Endodermal cell (in vitro differentiated cells): ENCODE measurements at regions not wholly inside any gene's neighbourhood (a gene's known extent, or its start where the extent isn't known, plus 50 kb on each side); places are given as distances from the start of the nearest gene placed in this dataset.
"Not testable (repeated sequence)": the region's sequence is repeated elsewhere in the genome, so short reads cannot be mapped to it uniquely, and the experiment has no call there.

Source experiments
- DNase-seq: peaks from one replicate; pipeline ENCODE4 v3.0.0-alpha.2; 2017
- H3K27ac ChIP-seq: 2 replicates; pipeline ENCODE4 v1.5.1; 2013; ENCODE audit warnings: mild to moderate bottlenecking, low read depth, low read length, moderate library complexity
- H3K27me3 ChIP-seq: 2 replicates; pipeline ENCODE4 v1.6.1; 2013; ENCODE audit warnings: mild to moderate bottlenecking, low read length, moderate library complexity; ENCODE audit not compliant: insufficient read depth, control insufficient read depth, poor library complexity, severe bottlenecking
- H3K36me3 ChIP-seq: 2 replicates; pipeline ENCODE4 v1.7.0; 2013; ENCODE audit warnings: mild to moderate bottlenecking, low read length, moderate library complexity; ENCODE audit not compliant: control insufficient read depth, insufficient read depth
- H3K4me1 ChIP-seq: one replicate; pipeline ENCODE4 v1.7.0; 2013; ENCODE audit warnings: low read length; ENCODE audit not compliant: control insufficient read depth, insufficient read depth
- H3K4me3 ChIP-seq: 2 replicates; pipeline ENCODE4 v1.5.1; 2013; ENCODE audit warnings: mild to moderate bottlenecking, low read length, moderate library complexity
- H3K9ac ChIP-seq: 2 replicates; pipeline ENCODE4 v1.6.1; 2013; ENCODE audit warnings: mild to moderate bottlenecking, low read length, moderate library complexity; ENCODE audit not compliant: poor library complexity, severe bottlenecking; ENCODE audit errors: extremely low read depth
- H3K9me3 ChIP-seq: 2 replicates; pipeline ENCODE4 v1.6.1; 2013; ENCODE audit warnings: mild to moderate bottlenecking, low read length, moderate library complexity; ENCODE audit not compliant: control insufficient read depth
- H3K27ac Mint-ChIP-seq: 2 replicates; pipeline ENCODE4 v1.8.0; 2020; ENCODE audit warnings: mixed read lengths
- H3K27me3 Mint-ChIP-seq: 2 replicates; pipeline ENCODE4 v1.8.0; 2021; ENCODE audit warnings: mild to moderate bottlenecking, mixed read lengths; ENCODE audit not compliant: insufficient read depth
- H3K36me3 Mint-ChIP-seq: 2 replicates; pipeline ENCODE4 v1.8.0; 2020; ENCODE audit warnings: low read depth, mixed read lengths
- H3K4me1 Mint-ChIP-seq: 2 replicates; pipeline ENCODE4 v1.8.0; 2020; ENCODE audit warnings: mixed read lengths
- H3K4me3 Mint-ChIP-seq: 2 replicates; pipeline ENCODE4 v1.8.0; 2020; ENCODE audit warnings: mild to moderate bottlenecking, moderate library complexity, mixed read lengths
- H3K9me3 Mint-ChIP-seq: 2 replicates; pipeline ENCODE4 v1.8.0; 2020; ENCODE audit warnings: mild to moderate bottlenecking, mixed read lengths
- WGBS, 2 experiments: methylation state at CpG; one replicate each; pipeline versions ENCODE4 v1.1.5 to v1.1.7; 2013; ENCODE audit warnings: missing lambda C conversion rate in 2 of 2, mixed read lengths in 1 of 2; ENCODE audit not compliant: insufficient coverage in 1 of 2, insufficient read length in 1 of 2; 5-methylcytosine and 5-hydroxymethylcytosine counted together

- Mint-ChIP-seq H3K9me3 (peaks cover 36% of the 10 kb centered on the region), H3K36me3 (peaks cover 12% of the 10 kb centered on the region)
- not testable (repeated sequence) for H3K27me3 Mint-ChIP-seq, H3K36me3 ChIP-seq, H3K9ac ChIP-seq, H3K27me3 ChIP-seq, H3K9me3 ChIP-seq, DNase-seq, H3K4me1 Mint-ChIP-seq, H3K27ac ChIP-seq, H3K4me3 ChIP-seq, H3K27ac Mint-ChIP-seq, H3K4me3 Mint-ChIP-seq, H3K4me1 ChIP-seq
- 80% methylated on average over 1 of the region's 2 CpGs; no CpG with 5 or more reads in 1 of the 2 experiments for WGBS, 2 experiments
Measured at GRCh38 chr2:91562184-91562583, 2870.7 kb downstream of the RPIA start.

GRCh38 chr2:91564700-91565099 lies 2873.2 kb downstream of the RPIA start:
- WGBS, 2 experiments: 83 to 88% methylated on average over 1 to 3 of the region's 3 CpGs
- DNase-seq, H3K4me1 ChIP-seq, H3K4me1 Mint-ChIP-seq, H3K36me3 Mint-ChIP-seq, H3K36me3 ChIP-seq, H3K4me3 Mint-ChIP-seq, H3K27me3 Mint-ChIP-seq, H3K9ac ChIP-seq, H3K9me3 ChIP-seq, H3K27ac Mint-ChIP-seq, H3K27me3 ChIP-seq, H3K4me3 ChIP-seq, H3K27ac ChIP-seq: not testable (repeated sequence)
- H3K9me3 Mint-ChIP-seq: peaks cover 28% of the 10 kb centered on the region

- not testable (repeated sequence) for H3K27me3 Mint-ChIP-seq, H3K9ac ChIP-seq, H3K9me3 ChIP-seq, H3K36me3 Mint-ChIP-seq, H3K27me3 ChIP-seq, DNase-seq, H3K27ac ChIP-seq, H3K4me3 Mint-ChIP-seq, H3K4me3 ChIP-seq, H3K4me1 Mint-ChIP-seq, H3K27ac Mint-ChIP-seq, H3K36me3 ChIP-seq, H3K4me1 ChIP-seq
- 74% methylated on average over 2 of the region's 7 CpGs; no CpG with 5 or more reads in 1 of the 2 experiments for WGBS, 2 experiments
- H3K9me3 Mint-ChIP-seq: peaks cover 17% of the 10 kb centered on the region
Measured at GRCh38 chr2:91565689-91566430, 2874.4 kb downstream of the RPIA start.

- H3K36me3 Mint-ChIP-seq, H3K4me3 ChIP-seq, DNase-seq, H3K9ac ChIP-seq, H3K9me3 ChIP-seq, H3K36me3 ChIP-seq, H3K4me3 Mint-ChIP-seq, H3K27ac ChIP-seq, H3K4me1 ChIP-seq, H3K27me3 ChIP-seq, H3K27me3 Mint-ChIP-seq, H3K27ac Mint-ChIP-seq, H3K4me1 Mint-ChIP-seq: not testable (repeated sequence)
- WGBS, 2 experiments: 89% methylated on average over 6 of the region's 8 CpGs; no CpG with 5 or more reads in 1 of the 2 experiments
- peaks cover 19% of the 10 kb centered on the region for H3K9me3 Mint-ChIP-seq
Measured at GRCh38 chr2:91566611-91567010, 2875.1 kb downstream of the RPIA start.

GRCh38 chr2:91567546-91568335 lies 2876.3 kb downstream of the RPIA start:
- H3K9me3 Mint-ChIP-seq: peaks cover 24% of the 10 kb centered on the region
- H3K9me3 ChIP-seq, H3K36me3 Mint-ChIP-seq, H3K4me1 Mint-ChIP-seq, H3K36me3 ChIP-seq, DNase-seq, H3K27me3 Mint-ChIP-seq, H3K27ac ChIP-seq, H3K27me3 ChIP-seq, H3K4me3 Mint-ChIP-seq, H3K9ac ChIP-seq, H3K4me1 ChIP-seq, H3K4me3 ChIP-seq, H3K27ac Mint-ChIP-seq: not testable (repeated sequence)
- WGBS, 2 experiments: 84 to 90% methylated on average over 2 to 12 of the region's 18 CpGs

GRCh38 chr2:91568391-91569338 lies 2877.2 kb downstream of the RPIA start:
- H3K4me3 Mint-ChIP-seq, H3K27me3 ChIP-seq: not testable (repeated sequence)
- WGBS, 2 experiments: 77 to 100% methylated on average over 1 to 12 of the region's 25 CpGs

More at GRCh38 chr2:91568391-91569338, 2877.2 kb downstream of the RPIA start:
- peaks cover 34% of the 10 kb centered on the region for H3K9me3 Mint-ChIP-seq
- not testable (repeated sequence) for H3K9ac ChIP-seq, H3K27ac ChIP-seq, H3K4me3 ChIP-seq, H3K36me3 ChIP-seq, DNase-seq, H3K27ac Mint-ChIP-seq, H3K27me3 Mint-ChIP-seq, H3K4me1 ChIP-seq, H3K36me3 Mint-ChIP-seq, H3K4me1 Mint-ChIP-seq, H3K9me3 ChIP-seq
